ENCODE measurements at regions not wholly inside any gene's neighbourhood (a gene's known extent, or its start where the extent isn't known, plus 50 kb on each side); places are given as distances from the start of the nearest gene placed in this dataset.

DNA sequence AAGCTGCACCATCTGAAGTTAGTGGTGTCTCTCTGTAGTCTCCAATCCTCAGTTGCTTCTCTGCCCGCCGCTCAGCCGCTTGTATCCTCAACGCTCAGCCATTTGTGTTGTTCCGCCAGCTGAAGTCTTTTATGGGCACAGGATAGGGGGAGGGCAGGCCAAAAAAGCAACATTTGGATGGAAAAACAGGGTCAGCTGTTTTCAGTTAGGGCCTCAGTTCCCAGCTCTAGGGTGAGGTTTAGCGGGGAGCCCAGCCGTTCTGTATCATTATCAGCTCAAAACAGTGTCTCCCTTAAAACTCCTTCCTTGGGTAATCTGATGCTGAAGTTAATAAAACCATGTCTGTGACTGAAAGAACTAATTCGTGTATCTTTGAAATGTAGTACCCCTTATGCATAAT lies 329.5 kb upstream of the AZI2 start:
- Histone ChIP-seq H3K27me3 (no peaks in the 10 kb centered on the region), H3K36me3 (no peaks in the 10 kb centered on the region), H3K27ac (no peak overlapping the region), H3K4me3 (no peak overlapping the region), H3K9me3 (no peaks in the 10 kb centered on the region), H3K4me1 (peaks cover 0 to 3% (median 0%) of the 10 kb centered on the region in 12 donors)
- ATAC-seq, result no peak
- DNase-seq, result no peak
- intact Hi-C loops (cut with DNase I), result loop anchor here in 1 of 10 donors (10.0 kb wide), 1 partner anchor 47 kb away; no protein-coding TSS in a partner anchor
- WGBS, 4 donors, result 87 to 94% (median 90%) methylated on average over 8 of the region's 8 CpGs
- TF ChIP-seq, protein P1, sequence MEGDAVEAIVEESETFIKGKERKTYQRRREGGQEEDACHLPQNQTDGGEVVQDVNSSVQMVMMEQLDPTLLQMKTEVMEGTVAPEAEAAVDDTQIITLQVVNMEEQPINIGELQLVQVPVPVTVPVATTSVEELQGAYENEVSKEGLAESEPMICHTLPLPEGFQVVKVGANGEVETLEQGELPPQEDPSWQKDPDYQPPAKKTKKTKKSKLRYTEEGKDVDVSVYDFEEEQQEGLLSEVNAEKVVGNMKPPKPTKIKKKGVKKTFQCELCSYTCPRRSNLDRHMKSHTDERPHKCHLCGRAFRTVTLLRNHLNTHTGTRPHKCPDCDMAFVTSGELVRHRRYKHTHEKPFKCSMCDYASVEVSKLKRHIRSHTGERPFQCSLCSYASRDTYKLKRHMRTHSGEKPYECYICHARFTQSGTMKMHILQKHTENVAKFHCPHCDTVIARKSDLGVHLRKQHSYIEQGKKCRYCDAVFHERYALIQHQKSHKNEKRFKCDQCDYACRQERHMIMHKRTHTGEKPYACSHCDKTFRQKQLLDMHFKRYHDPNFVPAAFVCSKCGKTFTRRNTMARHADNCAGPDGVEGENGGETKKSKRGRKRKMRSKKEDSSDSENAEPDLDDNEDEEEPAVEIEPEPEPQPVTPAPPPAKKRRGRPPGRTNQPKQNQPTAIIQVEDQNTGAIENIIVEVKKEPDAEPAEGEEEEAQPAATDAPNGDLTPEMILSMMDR (IDR thresholded peaks at IDR 0.05), result no peak
- no peak for TF ChIP-seq POLR2A (IDR thresholded peaks at IDR 0.05)

DNA sequence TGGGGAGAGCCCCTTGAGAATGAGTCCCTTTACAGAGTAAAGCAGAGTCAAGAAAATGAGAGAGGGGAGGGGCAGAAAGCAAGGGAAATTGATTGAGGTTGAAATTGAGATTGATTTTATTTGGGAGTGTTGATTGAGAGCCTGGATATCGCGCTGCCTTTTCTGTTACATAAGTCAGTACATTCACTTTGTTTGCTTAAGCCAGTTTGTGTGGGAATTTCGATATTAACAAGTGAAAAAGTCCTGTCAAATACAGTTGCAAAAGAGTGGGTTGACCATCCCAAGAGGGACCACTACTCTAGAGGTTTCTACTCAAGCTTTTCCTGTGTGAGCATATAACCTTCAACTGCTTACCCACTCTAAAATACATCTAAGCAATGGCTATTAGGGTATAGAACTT lies 331.4 kb upstream of the AZI2 start:
- ATAC-seq (no peak), DNase-seq (no peak)
- Histone ChIP-seq H3K27me3 (no peaks in the 10 kb centered on the region), H3K36me3 (no peaks in the 10 kb centered on the region), H3K4me1 (no peaks in the 10 kb centered on the region), H3K9me3 (no peaks in the 10 kb centered on the region), H3K4me3 (no peak overlapping the region), H3K27ac (no peak overlapping the region)
- intact Hi-C loops (cut with DNase I), result no loop called here
- no peak for TF ChIP-seq POLR2A (IDR thresholded peaks at IDR 0.05)
- TF ChIP-seq, protein P1 (IDR thresholded peaks at IDR 0.05), result no peak
- 87 to 95% (median 93%) methylated on average over 3 of the region's 3 CpGs for whole genome bisulfite sequencing, 4 donors

DNA sequence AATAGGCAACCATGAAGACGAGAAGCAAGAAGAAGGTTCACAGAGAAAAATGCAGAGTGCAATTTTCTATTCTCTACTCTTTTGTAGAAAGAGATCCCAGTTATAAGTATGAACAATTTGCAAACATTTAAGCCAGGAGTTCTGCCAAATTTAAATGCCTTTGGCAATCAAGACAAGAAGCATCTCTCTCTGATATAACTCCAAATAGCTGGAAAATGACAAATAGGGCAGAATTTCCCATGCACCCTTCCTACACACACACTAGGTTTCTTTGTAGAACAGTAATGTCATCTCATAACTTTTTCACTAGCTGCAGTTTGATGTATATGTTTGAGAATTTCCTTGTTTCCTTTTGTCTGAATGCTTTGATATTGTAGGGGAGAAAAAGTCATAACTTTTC lies 333.5 kb upstream of the AZI2 start:
- H3K36me3 ChIP-seq, result no peaks in the 10 kb centered on the region
- H3K9me3 ChIP-seq, result no peaks in the 10 kb centered on the region
- intact Hi-C loops (cut with DNase I), result no loop called here
- DNase-seq (no peak), ATAC-seq (no peak)
- WGBS, 4 donors, result 68 to 86% (median 81%) methylated on average over 1 of the region's 1 CpG
- H3K27me3 ChIP-seq, result no peaks in the 10 kb centered on the region
- no peak overlapping the region for H3K27ac ChIP-seq
- no peak overlapping the region for H3K4me3 ChIP-seq
- TF ChIP-seq, protein P1 (IDR thresholded peaks at IDR 0.05), result no peak
- no peak for TF ChIP-seq POLR2A (IDR thresholded peaks at IDR 0.05)
- H3K4me1 ChIP-seq, result no peaks in the 10 kb centered on the region

DNA sequence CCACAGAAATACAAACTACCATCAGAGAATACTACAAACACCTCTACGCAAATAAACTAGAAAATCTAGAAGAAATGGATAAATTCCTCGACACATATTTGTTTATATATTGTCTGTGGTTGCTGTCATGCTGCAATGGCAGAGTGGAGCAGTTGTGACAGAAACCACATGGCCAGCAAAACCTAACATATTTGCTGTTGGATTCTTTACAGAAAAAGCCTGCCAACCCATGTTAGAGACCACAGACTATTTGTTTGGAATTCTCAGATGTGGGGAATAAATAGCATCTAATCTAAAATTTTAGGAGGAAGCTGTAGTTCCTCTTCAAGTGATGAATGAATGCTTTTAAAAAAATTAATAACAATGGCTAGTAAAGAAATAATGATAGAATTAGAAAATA lies 341.6 kb upstream of the AZI2 start:
- no peak overlapping the region for H3K27ac ChIP-seq
- no peak for ATAC-seq
- TF ChIP-seq, protein P1 (IDR thresholded peaks at IDR 0.05), result no peak
- TF ChIP-seq POLR2A (IDR thresholded peaks at IDR 0.05), result no peak
- intact Hi-C loops (cut with DNase I), result no loop called here
- WGBS, 4 donors, result 81 to 98% (median 86%) methylated on average over 2 of the region's 2 CpGs
- no peaks in the 10 kb centered on the region for H3K4me1 ChIP-seq
- no peak overlapping the region for H3K4me3 ChIP-seq
- H3K36me3 ChIP-seq, result no peaks in the 10 kb centered on the region
- no peak for DNase-seq
- H3K9me3 ChIP-seq, result no peaks in the 10 kb centered on the region
- H3K27me3 ChIP-seq, result no peaks in the 10 kb centered on the region

All from heart left ventricle (tissue), 16 donors.